GM10248 (cell line): ENCODE measurements at regions not wholly inside any gene's neighbourhood (a gene's known extent, or its start where the extent isn't known, plus 50 kb on each side); places are given as distances from the start of the nearest gene placed in this dataset.

ENCODE experiments used
- CTCF ChIA-PET: fragments of 300-600 bp; sonication (Branson Sonifier 250); formaldehyde crosslinking; extraction: SDS; loops from one replicate; lab custom pipeline; 2021; ENCODE audit warnings: antibody characterized with exemption; lab: Yijun Ruan, JAX
- POLR2A ChIA-PET: fragments of 350-650 bp; sonication (Branson Sonifier 250); formaldehyde crosslinking; extraction: SDS; loops from one replicate; lab custom pipeline; 2020; ENCODE audit warnings: antibody characterized with exemption; lab: Yijun Ruan, JAX
- DNase-seq: peaks from one replicate; pipeline ENCODE4 v3.0.0; 2012; ENCODE audit errors: extremely low spot score
- TF ChIP-seq, protein P1 (sequence below): IDR thresholded peaks from 2 replicates; pipeline ENCODE4 v1.5.1; 2012; ENCODE audit warnings: mild to moderate bottlenecking, low read depth; ENCODE audit errors: extremely low read depth, missing control alignments, control extremely low read depth

DNA sequence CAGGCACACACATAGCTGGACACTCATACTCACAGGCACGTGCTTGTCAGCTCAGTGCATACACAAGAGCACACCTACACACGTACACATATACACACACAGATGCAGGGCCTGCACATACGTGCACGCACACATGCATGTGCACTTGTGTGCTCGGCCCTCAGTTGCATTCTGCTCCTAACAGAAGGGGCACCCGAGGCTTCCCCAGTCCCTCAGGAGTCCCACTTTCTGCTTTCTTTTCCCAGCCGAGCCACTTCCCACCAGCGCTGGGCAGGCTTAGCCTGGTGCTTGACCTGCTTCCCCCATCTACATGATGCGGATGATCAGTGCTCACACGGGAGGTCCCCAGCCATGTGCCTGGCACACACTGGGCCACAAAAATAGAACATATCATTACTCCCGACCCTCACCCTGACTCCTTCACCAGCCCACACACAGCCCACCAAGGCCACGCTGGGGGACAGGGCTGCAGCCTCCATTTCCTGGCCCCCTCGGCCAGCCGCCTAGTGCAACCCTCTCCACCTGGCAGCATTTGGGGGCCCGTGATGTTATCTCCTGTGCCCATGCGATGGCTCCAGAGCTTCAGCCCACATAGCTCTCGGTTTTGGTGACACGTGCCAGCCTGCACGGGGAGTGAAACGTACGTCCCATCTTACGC, 125.2 kb upstream of the SPACA7 start:
- POLR2A ChIA-PET: no interaction called here
- DNase-seq: no peak
- TF ChIP-seq, protein P1, sequence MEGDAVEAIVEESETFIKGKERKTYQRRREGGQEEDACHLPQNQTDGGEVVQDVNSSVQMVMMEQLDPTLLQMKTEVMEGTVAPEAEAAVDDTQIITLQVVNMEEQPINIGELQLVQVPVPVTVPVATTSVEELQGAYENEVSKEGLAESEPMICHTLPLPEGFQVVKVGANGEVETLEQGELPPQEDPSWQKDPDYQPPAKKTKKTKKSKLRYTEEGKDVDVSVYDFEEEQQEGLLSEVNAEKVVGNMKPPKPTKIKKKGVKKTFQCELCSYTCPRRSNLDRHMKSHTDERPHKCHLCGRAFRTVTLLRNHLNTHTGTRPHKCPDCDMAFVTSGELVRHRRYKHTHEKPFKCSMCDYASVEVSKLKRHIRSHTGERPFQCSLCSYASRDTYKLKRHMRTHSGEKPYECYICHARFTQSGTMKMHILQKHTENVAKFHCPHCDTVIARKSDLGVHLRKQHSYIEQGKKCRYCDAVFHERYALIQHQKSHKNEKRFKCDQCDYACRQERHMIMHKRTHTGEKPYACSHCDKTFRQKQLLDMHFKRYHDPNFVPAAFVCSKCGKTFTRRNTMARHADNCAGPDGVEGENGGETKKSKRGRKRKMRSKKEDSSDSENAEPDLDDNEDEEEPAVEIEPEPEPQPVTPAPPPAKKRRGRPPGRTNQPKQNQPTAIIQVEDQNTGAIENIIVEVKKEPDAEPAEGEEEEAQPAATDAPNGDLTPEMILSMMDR: no peak
- CTCF ChIA-PET: no interaction called here

DNA sequence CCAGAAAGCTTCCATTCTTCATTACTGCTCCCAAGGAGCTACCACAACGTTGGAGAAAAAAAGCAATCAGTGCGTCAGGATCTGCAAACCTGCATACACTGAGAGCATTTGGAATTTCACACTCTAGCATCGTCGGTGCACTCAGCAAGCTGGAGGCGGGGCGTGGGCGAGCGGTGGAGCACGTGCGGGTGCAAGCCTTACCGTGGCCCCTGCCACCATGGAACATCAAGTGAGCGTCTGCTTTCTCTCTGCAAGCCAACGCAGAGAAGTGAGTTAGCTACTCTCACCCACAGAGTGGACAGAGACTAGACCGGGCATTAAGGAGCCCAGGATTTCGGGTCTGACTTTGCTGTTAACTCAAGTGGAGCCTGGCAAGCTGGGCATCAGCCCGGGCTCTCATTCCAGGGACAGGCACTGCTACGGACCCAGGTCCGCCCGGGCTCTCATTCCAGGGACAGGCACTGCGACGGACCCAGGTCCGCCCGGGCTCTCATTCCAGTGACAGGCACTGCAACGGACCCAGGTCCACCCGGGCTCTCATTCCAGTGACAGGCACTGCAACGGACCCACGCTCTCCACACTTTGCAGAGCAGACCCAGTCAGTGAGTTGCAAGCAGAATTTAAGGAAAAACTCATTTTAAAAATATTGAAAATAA, 124.1 kb upstream of the SPACA7 start:
- ChIA-PET POLR2A (no interaction called here), CTCF (no interaction called here)
- no peak for DNase-seq
- TF ChIP-seq, protein P1: no peak

DNA sequence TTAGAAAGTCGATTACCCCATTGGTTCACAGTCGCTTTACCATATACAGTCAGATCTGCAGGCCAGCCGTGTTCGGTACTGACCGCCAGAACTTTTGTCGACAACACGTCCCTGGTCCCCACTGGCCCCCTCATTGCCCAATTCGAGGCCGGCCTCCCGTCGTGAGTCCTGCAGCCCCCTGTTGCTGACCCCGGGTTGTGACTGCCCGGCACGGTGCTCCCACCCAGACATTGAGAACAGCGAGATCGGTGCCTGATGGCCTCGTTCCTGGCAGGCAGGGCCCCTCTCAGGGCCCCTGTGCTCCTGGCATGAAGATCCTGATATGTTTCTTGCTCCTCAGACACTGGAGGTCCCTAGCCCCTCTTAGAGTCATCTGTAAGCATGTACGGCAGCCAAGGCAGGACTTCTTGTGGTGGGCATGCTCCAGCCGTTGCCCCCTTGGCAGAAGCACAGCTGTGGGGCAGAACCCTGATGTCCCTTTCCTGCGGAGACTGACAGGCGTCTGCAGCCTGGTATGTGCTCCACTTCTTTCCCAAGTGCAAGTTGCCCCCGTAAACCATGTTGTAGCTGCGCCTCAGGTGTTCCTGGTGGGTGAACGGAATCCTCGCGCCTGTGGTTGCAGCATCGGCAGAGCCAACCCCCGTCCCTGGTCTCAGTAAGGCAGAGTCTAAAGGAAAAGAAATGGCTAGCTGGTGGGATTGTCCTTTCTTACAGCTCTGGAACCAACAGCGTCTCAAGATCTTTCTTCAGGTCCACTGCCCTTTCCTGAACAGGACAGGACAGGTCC, 123.2 kb upstream of the SPACA7 start:
- ChIA-PET POLR2A (no interaction called here), CTCF (interaction anchor here (0.5 kb wide), 1 partner anchor 79 kb away, joined by 3 read pairs; no protein-coding TSS in a partner anchor)
- TF ChIP-seq, protein P1: no peak
- DNase-seq: no peak

DNA sequence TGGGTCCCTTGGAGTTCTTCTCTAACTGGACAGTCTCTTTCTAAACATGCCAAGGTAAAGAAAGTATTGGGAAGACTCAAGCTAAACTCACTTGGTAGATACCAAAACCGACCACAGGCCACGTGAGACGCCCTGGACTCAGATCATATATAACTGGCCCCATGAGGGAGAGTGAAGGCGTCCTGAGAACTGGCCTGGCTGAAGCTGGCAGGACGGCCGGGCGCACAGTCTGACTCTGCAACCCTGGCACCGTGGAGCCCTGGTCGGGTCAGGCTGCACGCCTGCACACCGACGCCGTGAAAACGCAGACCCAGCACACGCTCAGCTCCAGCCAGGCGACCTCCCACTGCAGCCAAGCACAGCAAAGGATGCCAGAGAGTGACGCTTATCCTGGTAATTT, 122.5 kb upstream of the SPACA7 start:
- ChIA-PET POLR2A (no interaction called here), CTCF (interaction anchor here (0.5 kb wide), 1 partner anchor 78 kb away, joined by 3 read pairs; no protein-coding TSS in a partner anchor)
- TF ChIP-seq, protein P1: no peak

DNA sequence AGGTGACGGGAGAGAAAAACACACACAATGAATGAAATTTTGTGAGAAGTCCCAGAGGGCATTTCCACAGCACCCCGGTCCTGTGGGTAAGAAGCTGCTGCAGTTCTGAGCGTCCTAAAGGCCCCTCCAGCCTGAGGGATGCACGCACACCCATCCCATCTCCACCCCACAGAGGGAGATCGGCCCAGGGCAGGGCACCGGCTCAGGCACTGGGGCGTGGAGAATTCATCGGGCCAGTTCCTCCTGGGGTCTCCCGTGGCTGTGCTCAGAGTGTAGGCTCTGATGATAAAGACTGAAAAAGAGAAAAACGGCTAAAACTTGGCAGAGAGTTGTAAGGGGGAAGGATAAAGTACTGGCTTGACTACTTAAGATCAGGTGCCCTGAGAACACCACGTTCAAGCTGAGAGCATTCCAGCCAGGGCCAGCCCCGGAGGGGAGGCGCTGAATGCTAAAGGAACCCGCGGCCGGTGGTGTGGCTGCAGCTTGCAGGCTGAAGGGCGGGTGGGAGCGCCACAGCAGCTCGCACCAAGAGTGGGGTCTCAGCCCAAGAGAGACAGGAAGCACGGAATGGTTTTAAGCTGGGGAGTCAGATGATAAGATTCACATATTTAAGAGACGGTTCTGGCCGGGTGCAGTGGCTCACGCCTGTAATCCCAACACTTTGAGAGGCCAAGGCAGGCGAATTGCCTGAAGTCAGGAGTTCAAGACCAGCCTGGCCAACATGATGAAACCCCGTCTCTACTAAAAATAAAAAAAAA, 121.9 kb upstream of the SPACA7 start:
- POLR2A ChIA-PET: no interaction called here
- TF ChIP-seq, protein P1: no peak
- no peak for DNase-seq
- CTCF ChIA-PET: no interaction called here

More for the DNA sequence above, 122.5 kb upstream of the SPACA7 start:
- no peak for DNase-seq

DNA sequence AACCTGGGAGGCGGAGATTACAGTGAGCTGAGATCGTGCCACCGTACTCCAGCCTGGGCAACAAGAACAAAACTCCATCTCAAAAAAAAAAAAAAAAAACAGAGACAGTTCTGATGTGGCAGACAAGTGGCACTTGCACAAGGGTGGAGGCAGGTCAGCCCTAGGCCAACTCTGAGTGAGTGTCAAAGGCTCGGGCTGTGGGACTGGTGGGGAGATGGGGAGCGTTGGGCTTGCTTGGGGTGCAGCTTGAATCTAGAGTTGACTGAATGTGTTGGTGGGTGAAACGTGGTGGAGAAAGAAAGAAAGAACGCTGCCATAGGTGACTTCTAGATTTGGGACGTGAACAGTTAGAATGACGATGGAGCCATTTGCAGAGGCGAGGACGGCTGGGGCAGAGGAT, 121.3 kb upstream of the SPACA7 start:
- ChIA-PET CTCF (no interaction called here), POLR2A (no interaction called here)
- DNase-seq: no peak
- TF ChIP-seq, protein P1: no peak
